Neural progenitor cell (in vitro differentiated cells): ENCODE measurements at regions not wholly inside any gene's neighbourhood (a gene's known extent, or its start where the extent isn't known, plus 50 kb on each side); places are given as distances from the start of the nearest gene placed in this dataset.
A peak's percentile ranks its signal among the peaks of the same experiment; 100 is the strongest.

ENCODE experiments used
- DNase-seq: peaks from one replicate; pipeline ENCODE4 v3.0.0-alpha.2; 2016; ENCODE audit warnings: low spot score
- H2AFZ ChIP-seq: fragments of 200-600 bp; sonication (generic); replicated peaks from 2 replicates; pipeline ENCODE4 v1.6.1; 2016; ENCODE audit warnings: antibody characterized with exemption
- H3F3A ChIP-seq: fragments of 200-600 bp; sonication (generic); 2 replicates; pipeline ENCODE4 v1.6.1; 2016; ENCODE audit warnings: antibody characterized with exemption, low read depth
- H3K27ac ChIP-seq: fragments of 200-600 bp; sonication (generic); 2 replicates; pipeline ENCODE4 v1.5.1; 2016; ENCODE audit warnings: mild to moderate bottlenecking
- H3K27me3 ChIP-seq: fragments of 200-600 bp; sonication (generic); 2 replicates; pipeline ENCODE4 v1.6.1; 2016; ENCODE audit warnings: mild to moderate bottlenecking, moderate library complexity
- H3K36me3 ChIP-seq: fragments of 200-600 bp; sonication (generic); 2 replicates; pipeline ENCODE4 v1.5.1; 2016
- H3K4me1 ChIP-seq: fragments of 200-600 bp; sonication (generic); 2 replicates; pipeline ENCODE4 v1.6.1; 2016; ENCODE audit warnings: mixed run types
- H3K4me2 ChIP-seq: fragments of 200-600 bp; sonication (generic); 2 replicates; pipeline ENCODE4 v1.6.1; 2016
- H3K4me3 ChIP-seq: fragments of 200-600 bp; sonication (generic); 2 replicates; pipeline ENCODE4 v1.5.1; 2016
- H3K79me2 ChIP-seq: fragments of 200-600 bp; sonication (generic); 2 replicates; pipeline ENCODE4 v1.6.1; 2016; ENCODE audit warnings: low read depth
- H3K9ac ChIP-seq: fragments of 200-600 bp; sonication (generic); 2 replicates; pipeline ENCODE4 v1.6.1; 2016
- H3K9me3 ChIP-seq: fragments of 200-600 bp; sonication (generic); 2 replicates; pipeline ENCODE4 v1.5.1; 2016; ENCODE audit warnings: low read depth
- H4K20me1 ChIP-seq: fragments of 200-600 bp; sonication (generic); 2 replicates; pipeline ENCODE4 v1.6.1; 2016; ENCODE audit warnings: low read depth
- H3K27ac Mint-ChIP-seq: 3 replicates; pipeline ENCODE4 v1.8.0; 2021; ENCODE audit warnings: mixed read lengths
- H3K27me3 Mint-ChIP-seq: 2 replicates; pipeline ENCODE4 v1.8.0; 2022; ENCODE audit warnings: low read depth, mild to moderate bottlenecking, inconsistent platforms, moderate library complexity, mixed read lengths; ENCODE audit not compliant: insufficient read depth
- H3K36me3 Mint-ChIP-seq: 3 replicates; pipeline ENCODE4 v1.8.0; 2021; ENCODE audit warnings: mixed read lengths
- H3K4me1 Mint-ChIP-seq: 3 replicates; pipeline ENCODE4 v1.8.0; 2021; ENCODE audit warnings: mixed read lengths
- H3K4me3 Mint-ChIP-seq: 3 replicates; pipeline ENCODE4 v1.8.0; 2021; ENCODE audit warnings: mild to moderate bottlenecking, moderate library complexity, mixed read lengths
- H3K9me3 Mint-ChIP-seq: 3 replicates; pipeline ENCODE4 v1.8.0; 2020; ENCODE audit warnings: mixed read lengths
- EZH2 ChIP-seq: fragments of 200-600 bp; sonication (generic); IDR thresholded peaks from 2 replicates; pipeline ENCODE4 v1.6.1; 2017; ENCODE audit warnings: antibody characterized with exemption, mild to moderate bottlenecking, moderate library complexity
- EZH2phosphoT487 ChIP-seq: fragments of 200-600 bp; sonication (generic); IDR thresholded peaks from 2 replicates; pipeline ENCODE4 v1.6.1; 2017; ENCODE audit warnings: antibody characterized with exemption
- TF ChIP-seq, protein P1 (sequence below): fragments of 200-600 bp; sonication (generic); IDR thresholded peaks from 2 replicates; pipeline ENCODE4 v1.5.1; 2017; ENCODE audit warnings: antibody characterized with exemption, mild to moderate bottlenecking

GRCh38 chr22:48894804-48895250 is 932.8 kb downstream of the BRD1 start:
- H3K27ac Mint-ChIP-seq, result no peak overlapping the region
- DNase-seq, result no peak
- H3K27me3 Mint-ChIP-seq, result peaks cover 2% of the 10 kb centered on the region

GRCh38 chr22:48894064-48894671 is 933.5 kb downstream of the BRD1 start:
- Histone ChIP-seq H3K9me3 (no peaks in the 10 kb centered on the region), H3K4me3 (no peak overlapping the region), H3K27me3 (no peaks in the 10 kb centered on the region), H3F3A (no peaks in the 10 kb centered on the region), H3K27ac (no peak overlapping the region), H3K4me1 (no peaks in the 10 kb centered on the region), H3K79me2 (no peaks in the 10 kb centered on the region), H3K36me3 (no peaks in the 10 kb centered on the region), H2AFZ (no peak overlapping the region), H4K20me1 (no peaks in the 10 kb centered on the region), H3K9ac (no peak overlapping the region), H3K4me2 (no peak overlapping the region)
- Mint-ChIP-seq H3K36me3 (no peaks in the 10 kb centered on the region), H3K4me3 (no peak overlapping the region), H3K9me3 (no peaks in the 10 kb centered on the region), H3K4me1 (peaks cover 4% of the 10 kb centered on the region), H3K27ac (no peak overlapping the region), H3K27me3 (peaks cover 2% of the 10 kb centered on the region)
- no peak for TF ChIP-seq EZH2phosphoT487
- TF ChIP-seq, protein P1, sequence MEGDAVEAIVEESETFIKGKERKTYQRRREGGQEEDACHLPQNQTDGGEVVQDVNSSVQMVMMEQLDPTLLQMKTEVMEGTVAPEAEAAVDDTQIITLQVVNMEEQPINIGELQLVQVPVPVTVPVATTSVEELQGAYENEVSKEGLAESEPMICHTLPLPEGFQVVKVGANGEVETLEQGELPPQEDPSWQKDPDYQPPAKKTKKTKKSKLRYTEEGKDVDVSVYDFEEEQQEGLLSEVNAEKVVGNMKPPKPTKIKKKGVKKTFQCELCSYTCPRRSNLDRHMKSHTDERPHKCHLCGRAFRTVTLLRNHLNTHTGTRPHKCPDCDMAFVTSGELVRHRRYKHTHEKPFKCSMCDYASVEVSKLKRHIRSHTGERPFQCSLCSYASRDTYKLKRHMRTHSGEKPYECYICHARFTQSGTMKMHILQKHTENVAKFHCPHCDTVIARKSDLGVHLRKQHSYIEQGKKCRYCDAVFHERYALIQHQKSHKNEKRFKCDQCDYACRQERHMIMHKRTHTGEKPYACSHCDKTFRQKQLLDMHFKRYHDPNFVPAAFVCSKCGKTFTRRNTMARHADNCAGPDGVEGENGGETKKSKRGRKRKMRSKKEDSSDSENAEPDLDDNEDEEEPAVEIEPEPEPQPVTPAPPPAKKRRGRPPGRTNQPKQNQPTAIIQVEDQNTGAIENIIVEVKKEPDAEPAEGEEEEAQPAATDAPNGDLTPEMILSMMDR, result peak; percentile 51
- no peak for TF ChIP-seq EZH2
- no peak for DNase-seq

More at GRCh38 chr22:48894804-48895250, 932.8 kb downstream of the BRD1 start:
- H3K9ac ChIP-seq, result no peak overlapping the region
- H3K36me3 Mint-ChIP-seq, result no peaks in the 10 kb centered on the region
- no peak overlapping the region for H3K27ac ChIP-seq
- no peaks in the 10 kb centered on the region for H4K20me1 ChIP-seq
- H3K4me1 ChIP-seq, result no peaks in the 10 kb centered on the region
- H3K79me2 ChIP-seq, result no peaks in the 10 kb centered on the region
- no peak overlapping the region for H3K4me3 Mint-ChIP-seq
- H3K27me3 ChIP-seq, result no peaks in the 10 kb centered on the region
- no peaks in the 10 kb centered on the region for H3K9me3 ChIP-seq
- peaks cover 4% of the 10 kb centered on the region for H3K4me1 Mint-ChIP-seq
- H3K4me2 ChIP-seq, result no peak overlapping the region
- no peak for TF ChIP-seq EZH2
- TF ChIP-seq EZH2phosphoT487, result no peak
- TF ChIP-seq, protein P1, result no peak
- no peaks in the 10 kb centered on the region for H3K36me3 ChIP-seq
- H3K4me3 ChIP-seq, result no peak overlapping the region
- no peaks in the 10 kb centered on the region for H3F3A ChIP-seq
- H3K9me3 Mint-ChIP-seq, result no peaks in the 10 kb centered on the region
- no peak overlapping the region for H2AFZ ChIP-seq

GRCh38 chr22:48893288-48894063 is 934.2 kb downstream of the BRD1 start:
- H3K4me3 ChIP-seq, result no peak overlapping the region
- no peaks in the 10 kb centered on the region for H3F3A ChIP-seq
- Mint-ChIP-seq H3K4me3 (no peak overlapping the region), H3K36me3 (no peaks in the 10 kb centered on the region), H3K27me3 (peaks cover 2% of the 10 kb centered on the region), H3K4me1 (peaks cover 4% of the 10 kb centered on the region), H3K27ac (no peak overlapping the region), H3K9me3 (no peaks in the 10 kb centered on the region)
- no peak overlapping the region for H2AFZ ChIP-seq
- H4K20me1 ChIP-seq, result no peaks in the 10 kb centered on the region
- no peaks in the 10 kb centered on the region for H3K9me3 ChIP-seq
- no peak overlapping the region for H3K27ac ChIP-seq
- no peak overlapping the region for H3K4me2 ChIP-seq
- H3K27me3 ChIP-seq, result no peaks in the 10 kb centered on the region
- DNase-seq, result no peak
- TF ChIP-seq, protein P1, result no peak
- TF ChIP-seq EZH2 (no peak), EZH2phosphoT487 (no peak)
- H3K9ac ChIP-seq, result no peak overlapping the region
- no peaks in the 10 kb centered on the region for H3K36me3 ChIP-seq
- H3K79me2 ChIP-seq, result no peaks in the 10 kb centered on the region
- no peaks in the 10 kb centered on the region for H3K4me1 ChIP-seq
